C4-2B (cell line): ENCODE measurements at regions not wholly inside any gene's neighbourhood (a gene's known extent, or its start where the extent isn't known, plus 50 kb on each side); places are given as distances from the start of the nearest gene placed in this dataset.

ENCODE experiments used
- H3K27ac ChIP-seq: fragments of 450-650 bp; 2 replicates; pipeline ENCODE4 v1.5.1; 2017
- CTCF ChIP-seq: fragments of 450-650 bp; conservative IDR thresholded peaks from 2 replicates; pipeline ENCODE4 v1.5.1; 2017; ENCODE audit warnings: mild to moderate bottlenecking
- ZFX ChIP-seq: fragments of 450-650 bp; IDR thresholded peaks from 2 replicates; pipeline ENCODE4 v1.6.1; 2017

GRCh38 chr13:68369739-68370138, 1139.6 kb upstream of the PCDH9 start:
- TF ChIP-seq CTCF (no peak), ZFX (no peak)

DNA sequence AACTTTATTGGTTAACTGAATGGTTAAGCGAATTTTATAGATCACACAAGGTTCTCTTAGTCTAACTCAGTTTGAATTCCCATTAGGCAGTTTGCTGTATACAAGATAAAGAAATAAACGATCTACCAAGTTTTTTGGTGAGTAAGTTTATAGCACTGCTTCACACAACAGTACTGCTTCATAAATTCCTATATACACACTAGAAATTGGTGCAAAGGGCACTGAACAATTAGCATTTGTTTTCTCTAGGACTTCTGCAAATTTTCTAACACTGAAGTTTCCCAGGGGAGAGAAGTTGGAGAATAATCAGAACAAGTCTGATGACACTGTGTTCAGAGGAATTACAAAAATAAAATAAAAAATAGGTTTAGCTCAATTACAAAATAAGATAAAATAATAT, 1138.8 kb upstream of the PCDH9 start:
- H3K27ac ChIP-seq = no peak overlapping the region
- no peak for TF ChIP-seq CTCF
- no peak for TF ChIP-seq ZFX

More at GRCh38 chr13:68369739-68370138, 1139.6 kb upstream of the PCDH9 start:
- no peak overlapping the region for H3K27ac ChIP-seq

DNA sequence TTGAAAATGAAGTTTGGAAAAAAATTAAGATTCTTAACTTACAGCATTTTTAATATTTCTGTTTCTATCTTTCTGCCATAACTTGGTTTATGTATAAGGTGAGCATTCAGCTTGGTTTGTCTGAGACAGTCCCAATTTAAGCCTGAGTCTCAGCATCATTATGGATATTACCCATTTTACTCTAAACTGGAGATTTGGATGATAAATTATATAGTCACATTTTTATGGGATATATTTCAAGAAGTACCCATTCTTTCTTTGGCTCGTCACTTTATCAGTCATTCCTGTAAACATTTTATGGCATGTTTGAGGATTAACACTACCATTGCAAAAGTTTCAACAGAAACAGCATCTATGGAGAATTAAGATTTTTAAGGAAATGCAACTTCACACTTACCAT, 1129.0 kb upstream of the PCDH9 start:
- no peak for TF ChIP-seq CTCF
- TF ChIP-seq ZFX = no peak
- H3K27ac ChIP-seq = no peak overlapping the region

- H3K27ac ChIP-seq = no peak overlapping the region
- TF ChIP-seq CTCF (no peak), ZFX (no peak)
Observed at GRCh38 chr13:68358294-68358705, 1128.2 kb upstream of the PCDH9 start.

- TF ChIP-seq CTCF = no peak
- no peak for TF ChIP-seq ZFX
- H3K27ac ChIP-seq = no peak overlapping the region
Observed at GRCh38 chr13:68350554-68350953, 1120.4 kb upstream of the PCDH9 start.

- TF ChIP-seq CTCF (no peak), ZFX (no peak)
- H3K27ac ChIP-seq = no peak overlapping the region
Observed at GRCh38 chr13:68347220-68347619, 1117.1 kb upstream of the PCDH9 start.

GRCh38 chr13:68345963-68346531, 1115.9 kb upstream of the PCDH9 start:
- no peak overlapping the region; the same call in 1 of the 2 replicates for H3K27ac ChIP-seq
- TF ChIP-seq ZFX (no peak), CTCF (no peak)
